ENCODE measurements at regions not wholly inside any gene's neighbourhood (a gene's known extent, or its start where the extent isn't known, plus 50 kb on each side); places are given as distances from the start of the nearest gene placed in this dataset.

GRCh38 chr14:31943861-31944255 is 133.2 kb upstream of the ARHGAP5 start:
- no peak for DNase-seq (ENCODE audit: low spot score)

DNA sequence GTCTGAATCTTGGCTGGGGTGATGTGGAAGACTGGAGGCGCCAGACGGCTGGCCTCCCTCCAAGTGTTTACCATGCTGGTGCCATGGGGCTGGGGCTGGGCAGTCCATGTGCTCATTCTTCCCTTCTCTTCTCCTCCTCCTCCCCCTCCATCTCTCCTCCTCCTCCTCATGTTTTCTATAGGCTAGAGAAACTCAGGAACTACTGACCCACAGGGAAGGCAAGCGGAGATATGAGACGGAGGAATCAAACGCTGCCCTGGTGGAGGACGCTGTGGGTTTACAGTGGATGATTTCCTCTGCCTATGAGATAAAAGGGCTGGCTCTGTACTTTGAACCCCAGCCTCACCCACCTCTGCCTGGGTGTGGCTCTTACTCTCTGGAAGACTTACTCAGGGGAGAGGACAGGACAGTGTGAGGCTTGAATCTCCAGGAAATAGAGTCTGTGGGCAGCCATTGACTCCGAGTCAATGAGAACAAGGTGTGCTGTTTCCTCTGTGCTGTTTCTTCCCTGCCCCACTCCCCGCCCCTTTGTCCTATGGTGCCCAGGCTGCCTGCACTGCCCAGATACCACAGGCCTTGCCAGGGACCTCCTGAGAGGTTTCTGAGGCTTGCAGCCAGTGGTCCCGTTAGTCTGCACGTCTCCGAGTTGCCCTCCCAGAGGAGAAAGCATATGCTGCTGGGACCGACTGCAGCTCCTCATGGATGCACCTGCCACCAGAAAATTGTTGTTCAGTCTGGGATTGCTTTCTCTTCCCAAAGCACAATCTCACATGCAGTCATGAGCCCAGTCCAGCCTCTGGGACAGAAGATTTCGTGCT is 132.6 kb upstream of the ARHGAP5 start:
- DNase-seq (ENCODE audit: low spot score) = no peak

DNA sequence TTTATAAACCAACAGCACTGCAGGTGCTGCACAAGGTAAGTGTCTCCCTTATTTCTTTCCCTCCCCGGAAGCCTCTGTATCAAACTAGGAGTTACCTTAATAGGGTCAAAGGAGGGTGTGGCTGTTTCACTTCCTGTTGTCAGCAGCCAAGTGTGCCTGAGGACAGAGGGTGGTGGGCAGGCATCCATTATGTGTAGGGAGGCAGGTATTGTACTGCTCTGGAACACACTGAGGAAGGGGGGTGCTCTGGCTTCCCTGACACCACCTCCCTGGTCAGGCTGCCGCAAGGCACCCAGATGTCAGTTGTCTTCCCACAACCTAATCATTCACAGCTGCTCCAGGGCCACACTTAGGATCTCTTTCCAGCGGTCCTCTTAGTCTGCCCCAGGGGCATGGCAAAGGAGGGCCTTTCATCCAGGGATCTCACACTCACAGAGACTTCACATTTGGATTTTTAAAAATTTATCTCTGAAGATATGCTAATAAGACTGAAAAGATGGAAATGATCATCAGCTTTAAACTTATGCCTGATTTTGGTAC is 132.0 kb upstream of the ARHGAP5 start:
- no peak for DNase-seq (ENCODE audit: low spot score)

GRCh38 chr14:31945701-31946100 is 131.4 kb upstream of the ARHGAP5 start:
- DNase-seq (ENCODE audit: low spot score) = no peak

GRCh38 chr14:31947076-31947475 is 130.0 kb upstream of the ARHGAP5 start:
- DNase-seq (ENCODE audit: low spot score) = peak; percentile 55

DNA sequence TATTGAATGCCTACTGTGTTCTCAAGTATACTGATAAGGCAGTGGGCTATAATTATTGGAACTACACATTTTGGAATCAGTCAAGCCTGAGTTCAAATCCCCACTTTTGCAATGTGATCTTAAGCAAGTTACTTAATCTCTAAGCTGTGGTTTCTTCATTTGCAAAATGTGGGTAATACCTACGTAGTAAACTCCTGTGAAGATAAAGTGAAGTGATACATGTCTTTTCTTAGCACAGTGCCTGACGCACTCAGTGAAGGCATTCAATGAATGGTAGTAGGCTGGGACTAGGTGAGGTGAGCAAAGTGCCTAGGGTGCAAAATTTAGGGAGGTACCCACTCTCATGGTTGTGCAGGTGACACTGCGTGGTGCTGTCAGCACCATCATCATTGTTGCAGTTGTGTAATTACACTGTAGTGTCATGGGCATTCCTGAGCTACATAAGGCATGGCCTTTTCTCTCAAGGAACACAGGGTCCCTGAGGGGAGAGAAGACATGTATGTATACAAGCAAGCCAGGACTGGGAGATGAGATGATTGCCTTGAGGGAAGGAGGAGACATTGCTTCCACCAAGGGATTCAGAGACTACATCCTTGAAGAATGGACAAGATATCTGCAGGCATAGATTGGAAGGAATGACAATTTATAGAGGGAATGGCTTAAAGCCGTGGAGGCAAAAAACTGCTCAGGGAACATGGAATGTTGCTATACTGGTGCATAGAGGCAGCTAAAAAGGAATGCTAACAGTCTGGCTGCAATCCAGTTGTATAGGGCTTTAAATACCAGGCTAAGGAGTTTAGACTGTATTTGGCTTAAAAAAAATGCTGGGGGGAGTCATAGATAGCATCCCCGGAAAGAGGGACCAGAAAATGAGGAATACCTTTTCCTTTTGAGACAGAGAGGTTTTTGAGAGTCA is 129.2 kb upstream of the ARHGAP5 start:
- peak; percentile 85 for DNase-seq (ENCODE audit: low spot score)

DNA sequence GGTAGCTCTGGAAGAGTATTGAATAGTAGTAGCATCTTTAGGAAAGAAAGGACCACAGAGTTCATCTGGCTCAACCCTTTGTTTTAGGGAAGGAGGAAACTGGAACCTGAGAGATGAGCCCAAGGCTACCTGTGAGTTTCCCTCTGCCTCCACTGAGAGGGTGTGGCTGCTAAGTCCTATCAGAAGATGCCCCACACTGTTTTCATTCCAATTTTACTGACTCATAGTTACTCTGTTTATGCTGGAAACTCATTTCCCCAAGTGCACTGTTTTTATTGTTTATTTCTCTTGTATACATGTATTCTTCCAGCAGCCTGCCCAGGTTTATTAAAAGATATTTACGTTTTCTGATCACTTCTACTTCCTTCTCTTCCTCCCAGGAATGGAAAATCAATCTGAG is 127.4 kb upstream of the ARHGAP5 start:
- no peak for DNase-seq (ENCODE audit: low spot score)

DNA sequence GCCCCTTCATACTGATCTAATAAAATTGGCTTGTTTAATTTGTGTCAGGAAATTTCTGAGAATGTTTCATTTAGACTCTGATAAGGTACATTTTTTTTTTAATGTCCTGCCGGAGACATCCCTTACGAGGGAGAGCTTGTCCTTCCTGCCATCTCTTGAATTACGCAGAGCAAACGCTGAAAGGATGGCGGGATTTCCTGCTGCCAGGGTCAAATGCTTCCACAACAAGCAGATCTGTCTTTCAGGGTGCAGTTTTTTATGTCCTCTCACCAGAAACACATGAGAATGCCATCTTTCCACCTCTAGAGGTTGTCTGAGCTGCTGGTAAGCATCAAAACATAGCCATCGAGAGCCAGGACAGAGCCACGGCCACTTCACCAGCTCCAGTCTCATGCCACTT is 126.8 kb upstream of the ARHGAP5 start:
- DNase-seq (ENCODE audit: low spot score) = no peak

DNA sequence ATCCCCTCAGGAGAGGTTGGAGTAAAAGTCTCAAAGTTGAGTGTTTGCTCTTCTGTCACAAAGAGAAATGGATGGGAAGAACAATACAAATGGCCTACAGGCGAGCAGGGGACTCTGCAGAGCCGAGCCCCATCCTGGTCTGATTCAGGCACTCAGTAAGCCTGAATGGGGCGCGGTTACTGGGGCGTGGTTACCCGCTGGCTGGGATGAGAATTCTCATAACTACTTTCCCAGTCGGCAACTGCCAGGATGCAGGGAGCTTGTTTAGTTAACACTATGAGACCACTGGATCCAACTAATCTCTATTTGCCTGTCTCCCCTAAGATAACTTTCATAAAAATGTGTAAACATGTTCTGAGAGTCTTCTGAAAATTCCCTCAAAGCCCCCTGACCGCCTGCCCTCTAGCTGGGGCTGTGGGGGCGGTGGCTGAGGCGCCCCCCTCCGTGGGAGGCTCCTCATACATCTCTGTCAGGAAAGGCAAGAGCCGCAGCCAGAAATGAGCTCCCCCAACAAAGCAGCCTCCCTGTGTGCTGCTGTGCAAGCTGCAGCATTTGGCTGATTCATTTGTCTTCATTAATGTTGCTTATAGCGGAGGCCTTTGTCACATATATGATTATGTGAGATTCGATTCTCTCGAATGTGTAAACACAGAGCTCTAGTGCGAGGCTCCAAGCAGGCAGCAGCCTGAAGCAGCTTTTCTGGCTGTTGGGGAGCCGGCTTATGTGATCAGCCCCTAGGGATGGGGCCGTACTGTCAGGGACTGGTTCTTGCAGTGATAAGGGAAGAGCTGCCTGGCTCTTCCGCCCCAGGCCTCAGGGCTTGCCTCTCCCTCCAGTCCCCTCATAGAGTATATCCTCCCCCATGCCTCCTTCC is 126.1 kb upstream of the ARHGAP5 start:
- DNase-seq (ENCODE audit: low spot score) = peak; percentile 93

- no peak for DNase-seq (ENCODE audit: low spot score)
These were observed 125.5 kb upstream of the ARHGAP5 start for GRCh38 chr14:31951638-31951964.

DNA sequence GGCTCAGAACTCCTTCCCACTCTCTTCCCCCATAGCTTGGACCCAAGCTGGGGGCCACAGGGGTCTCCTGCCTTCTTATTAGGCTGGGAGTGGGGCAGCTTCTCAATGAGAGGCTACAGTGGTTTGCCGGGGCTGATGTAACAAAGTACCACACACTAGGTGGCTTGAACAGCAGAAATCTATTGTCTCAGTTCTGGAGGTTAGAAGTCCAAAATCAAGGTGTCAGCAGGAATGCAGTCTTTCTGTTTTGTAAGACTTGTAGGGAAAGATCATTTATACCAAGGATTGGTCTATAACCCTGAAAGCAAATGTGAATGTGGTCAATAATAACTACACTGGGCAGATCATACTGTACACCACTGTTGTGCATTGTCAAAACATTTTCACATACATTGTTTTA is 124.5 kb upstream of the ARHGAP5 start:
- no peak for DNase-seq (ENCODE audit: low spot score)

GRCh38 chr14:31953210-31953609 is 123.9 kb upstream of the ARHGAP5 start:
- no peak for DNase-seq (ENCODE audit: low spot score)

DNA sequence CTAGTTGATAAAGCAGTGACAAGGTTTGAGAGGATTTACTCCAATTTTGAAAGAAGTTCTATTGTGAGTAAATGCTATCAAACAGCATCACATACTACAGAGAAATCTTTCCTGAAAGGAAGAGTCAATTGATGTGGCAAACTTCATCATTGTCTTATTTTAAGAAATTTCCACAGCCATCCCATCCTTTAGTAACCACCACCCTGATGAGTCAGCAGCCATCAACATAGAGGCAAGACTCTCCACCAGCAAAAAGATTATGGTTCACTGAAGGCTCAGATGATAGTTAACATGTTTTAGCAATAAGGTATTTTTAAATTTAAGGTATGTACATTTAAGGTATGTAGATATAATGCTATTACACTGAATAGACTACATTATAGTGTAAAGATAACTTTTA is 122.1 kb upstream of the ARHGAP5 start:
- DNase-seq (ENCODE audit: low spot score) = no peak

- no peak for DNase-seq (ENCODE audit: low spot score)
These were observed 121.0 kb upstream of the ARHGAP5 start for GRCh38 chr14:31955936-31956579.

GRCh38 chr14:31957565-31957964 is 119.5 kb upstream of the ARHGAP5 start:
- DNase-seq (ENCODE audit: low spot score) = no peak

GRCh38 chr14:31960039-31960438 is 117.1 kb upstream of the ARHGAP5 start:
- no peak for DNase-seq (ENCODE audit: low spot score)

DNA sequence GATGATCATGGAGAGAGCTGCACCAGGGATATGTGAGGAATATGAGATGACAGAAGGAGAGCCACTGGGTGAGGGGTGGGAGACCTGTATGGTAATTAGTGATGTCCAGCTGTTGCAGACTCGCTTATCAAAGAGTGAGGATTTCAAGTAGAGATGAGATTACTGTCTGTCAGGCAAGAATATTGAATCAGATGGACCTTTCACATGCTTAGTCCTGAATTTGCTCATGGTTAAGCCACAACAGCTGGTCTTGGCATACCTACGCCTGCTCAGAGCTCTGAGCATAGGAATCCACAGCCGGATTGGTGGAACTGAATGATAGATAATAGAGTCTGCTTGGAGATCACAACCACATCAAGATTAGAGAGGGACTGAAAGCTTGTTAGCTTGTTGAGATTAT is 115.2 kb upstream of the ARHGAP5 start:
- DNase-seq (ENCODE audit: low spot score) = peak; percentile 77

- DNase-seq (ENCODE audit: low spot score) = no peak
These were observed 114.2 kb upstream of the ARHGAP5 start for GRCh38 chr14:31962920-31963319.

DNA sequence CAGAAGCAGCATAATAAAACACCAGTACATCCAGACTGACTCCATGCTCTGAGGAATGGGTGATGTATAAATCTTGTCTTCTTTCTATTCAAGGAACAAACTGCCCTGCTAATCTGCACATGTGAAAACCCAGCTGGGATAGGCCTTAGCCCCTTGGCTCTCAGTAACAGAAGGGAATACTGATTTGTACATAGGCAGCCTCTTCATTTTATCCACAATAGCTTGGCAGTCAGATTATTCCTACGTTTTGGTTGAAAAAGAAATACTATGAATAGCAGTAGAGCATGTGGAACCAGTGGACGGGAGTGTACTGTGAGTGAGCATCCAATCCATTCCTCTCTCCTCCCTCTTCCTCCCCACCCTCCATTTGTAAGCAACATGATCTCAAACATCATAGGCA is 113.5 kb upstream of the ARHGAP5 start:
- DNase-seq (ENCODE audit: low spot score) = no peak

- no peak for DNase-seq (ENCODE audit: low spot score)
These were observed 112.6 kb upstream of the ARHGAP5 start for GRCh38 chr14:31964490-31964889.

DNA sequence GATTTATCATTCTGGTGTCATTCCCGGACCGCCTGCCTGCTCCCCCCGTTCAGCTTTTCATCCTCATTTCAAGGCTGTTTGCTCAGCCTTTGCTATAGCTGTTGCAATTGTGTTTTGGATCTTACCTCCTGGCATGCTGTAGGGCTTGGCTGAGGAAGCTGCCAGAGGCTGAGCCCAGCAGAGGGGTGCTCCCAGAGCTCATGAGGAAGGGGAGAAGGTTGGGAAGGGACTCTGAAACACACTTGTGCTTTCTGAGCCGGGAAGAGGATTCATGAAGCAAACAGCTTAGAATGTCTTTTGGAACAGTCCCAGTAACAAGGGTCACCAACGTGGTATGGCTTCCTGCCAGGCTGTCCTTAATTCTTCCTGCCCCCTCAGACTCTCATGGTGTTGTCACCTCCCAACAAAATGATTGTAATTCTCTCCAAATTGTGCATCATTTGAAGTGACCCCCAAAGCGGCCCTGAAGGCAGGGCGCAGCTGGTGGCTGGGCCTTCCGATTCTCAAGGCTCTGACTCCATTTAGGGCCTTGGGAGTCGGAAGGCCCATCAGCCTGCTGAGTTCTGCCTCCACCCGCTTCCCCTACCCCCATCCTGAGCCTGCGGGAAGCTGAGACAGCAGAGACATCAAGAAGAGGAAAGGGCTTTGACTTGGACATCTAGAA is 111.9 kb upstream of the ARHGAP5 start:
- DNase-seq (ENCODE audit: low spot score) = peak; percentile 45
